GM23248 (cell line): ENCODE measurements at regions not wholly inside any gene's neighbourhood (a gene's known extent, or its start where the extent isn't known, plus 50 kb on each side); places are given as distances from the start of the nearest gene placed in this dataset.

Experiments used
- EZH2 ChIP-seq: fragments of 200-600 bp; sonication (generic); IDR thresholded peaks from 2 replicates; pipeline ENCODE4 v1.6.1; 2018; ENCODE audit warnings: antibody characterized with exemption, mild to moderate bottlenecking; ENCODE audit not compliant: insufficient read depth, poor library complexity, severe bottlenecking
- EZH2phosphoT487 ChIP-seq: fragments of 200-600 bp; sonication (generic); IDR thresholded peaks from 2 replicates; pipeline ENCODE4 v1.6.1; 2018; ENCODE audit warnings: antibody characterized with exemption, moderate library complexity, mild to moderate bottlenecking, low read depth; ENCODE audit not compliant: insufficient read depth

DNA sequence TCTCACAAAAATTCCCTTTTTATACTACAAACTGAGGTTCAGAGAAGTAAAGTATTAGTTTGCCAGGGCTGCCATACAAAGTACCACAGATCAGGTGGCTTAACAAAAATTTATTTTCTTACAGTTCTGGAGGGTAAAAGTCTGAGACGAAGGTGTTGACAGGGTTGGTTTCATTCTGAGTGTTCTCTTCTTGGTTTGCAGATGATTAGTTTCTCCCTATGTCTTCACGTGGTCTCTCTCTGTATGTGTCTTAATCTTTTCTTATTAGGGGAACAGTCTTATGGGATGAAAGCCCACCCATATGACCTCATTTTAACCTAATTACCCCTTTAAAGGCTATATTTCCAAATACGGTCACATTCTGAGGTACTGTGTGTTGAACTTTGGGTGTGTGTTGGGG lies 274.2 kb downstream of the BRINP1 start:
- TF ChIP-seq EZH2 (no peak), EZH2phosphoT487 (no peak)
